Activated CD8-positive, alpha-beta T cell treated with anti-CD3 and anti-CD28 coated beads, Interleukin-2, amount 10 ng/mL, durations not matched to agents 7 days and 5 days (primary cell): ENCODE measurements at regions not wholly inside any gene's neighbourhood (a gene's known extent, or its start where the extent isn't known, plus 50 kb on each side); places are given as distances from the start of the nearest gene placed in this dataset.

ENCODE experiments used
- ATAC-seq: fragments of 150-1000 bp; cut with Tn5 transposase; one replicate; pipeline ENCODE4 v1.10.0; 2021; ENCODE audit warnings: moderate library complexity
- CTCF ChIA-PET: fragments of 350-600 bp; sonication (Branson Sonifier 250); formaldehyde crosslinking; loops from one replicate; lab custom pipeline; 2021; ENCODE audit warnings: antibody characterized with exemption; lab: Charles Lee
- POLR2A ChIA-PET: fragments of 350-600 bp; sonication (Branson Sonifier 250); formaldehyde crosslinking; loops from one replicate; lab custom pipeline; 2021; ENCODE audit warnings: antibody characterized with exemption; lab: Charles Lee
- DNase-seq: peaks from one replicate; pipeline ENCODE4 v3.0.0-alpha.2; 2020
- H3K27ac Mint-ChIP-seq: one replicate; pipeline ENCODE4 v1.8.0; 2021; ENCODE audit warnings: mild to moderate bottlenecking, mixed read lengths
- H3K27me3 Mint-ChIP-seq: one replicate; pipeline ENCODE4 v1.8.0; 2021; ENCODE audit warnings: low read depth, mixed read lengths
- H3K36me3 Mint-ChIP-seq: one replicate; pipeline ENCODE4 v1.8.0; 2021; ENCODE audit warnings: low read depth, mixed read lengths
- H3K4me1 Mint-ChIP-seq: one replicate; pipeline ENCODE4 v1.8.0; 2021; ENCODE audit warnings: low read depth, mixed read lengths
- H3K4me3 Mint-ChIP-seq: one replicate; pipeline ENCODE4 v1.8.0; 2021; ENCODE audit warnings: mild to moderate bottlenecking, mixed read lengths
- H3K9me3 Mint-ChIP-seq: one replicate; pipeline ENCODE4 v1.8.0; 2022; ENCODE audit warnings: mixed read lengths; ENCODE audit not compliant: insufficient read depth

- Mint-ChIP-seq H3K4me3 (no peak overlapping the region), H3K36me3 (no peaks in the 10 kb centered on the region), H3K9me3 (no peaks in the 10 kb centered on the region), H3K27me3 (no peaks in the 10 kb centered on the region), H3K4me1 (no peaks in the 10 kb centered on the region), H3K27ac (no peak overlapping the region)
- ChIA-PET CTCF (no interaction called here), POLR2A (no interaction called here)
- ATAC-seq = no peak
- no peak for DNase-seq
Measured at GRCh38 chr5:119840175-119840574, 210.8 kb downstream of the FAM170A start.

- Mint-ChIP-seq H3K4me3 (no peak overlapping the region), H3K36me3 (no peaks in the 10 kb centered on the region), H3K27ac (no peak overlapping the region), H3K4me1 (no peaks in the 10 kb centered on the region), H3K9me3 (no peaks in the 10 kb centered on the region), H3K27me3 (no peaks in the 10 kb centered on the region)
- ChIA-PET CTCF (no interaction called here), POLR2A (no interaction called here)
- DNase-seq (no peak), ATAC-seq (no peak)
Measured at GRCh38 chr5:119852140-119852539, 222.8 kb downstream of the FAM170A start.

- Mint-ChIP-seq H3K36me3 (no peaks in the 10 kb centered on the region), H3K4me3 (no peak overlapping the region), H3K9me3 (no peaks in the 10 kb centered on the region), H3K27ac (no peak overlapping the region), H3K4me1 (no peaks in the 10 kb centered on the region), H3K27me3 (no peaks in the 10 kb centered on the region)
- ChIA-PET CTCF (no interaction called here), POLR2A (no interaction called here)
- DNase-seq (no peak), ATAC-seq (no peak)
Measured at GRCh38 chr5:119860463-119860862, 231.1 kb downstream of the FAM170A start.

DNA sequence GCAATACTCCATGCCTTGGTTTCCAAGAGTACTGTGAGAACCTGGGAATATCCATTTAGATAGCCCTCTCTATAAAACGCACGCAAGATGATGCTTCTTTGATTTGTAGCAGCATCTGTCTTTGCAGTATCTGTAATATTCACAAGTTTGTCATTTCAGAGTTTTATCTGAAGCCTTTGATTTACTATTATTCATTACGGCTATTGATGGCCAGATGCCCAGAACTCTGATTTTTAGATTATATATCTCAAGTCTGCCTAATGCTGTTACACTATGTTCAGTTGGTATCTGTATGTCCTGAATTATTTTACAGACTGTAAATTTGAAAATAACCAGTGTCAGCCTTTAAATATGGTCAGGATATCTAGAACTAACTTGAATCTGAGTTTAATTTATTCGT lies 233.3 kb downstream of the FAM170A start:
- no peak for DNase-seq
- no peak overlapping the region for H3K27ac Mint-ChIP-seq
- H3K36me3 Mint-ChIP-seq = no peaks in the 10 kb centered on the region
- POLR2A ChIA-PET = no interaction called here
- CTCF ChIA-PET = no interaction called here
- no peaks in the 10 kb centered on the region for H3K9me3 Mint-ChIP-seq
- ATAC-seq = no peak
- no peaks in the 10 kb centered on the region for H3K4me1 Mint-ChIP-seq
- no peaks in the 10 kb centered on the region for H3K27me3 Mint-ChIP-seq
- H3K4me3 Mint-ChIP-seq = no peak overlapping the region

DNA sequence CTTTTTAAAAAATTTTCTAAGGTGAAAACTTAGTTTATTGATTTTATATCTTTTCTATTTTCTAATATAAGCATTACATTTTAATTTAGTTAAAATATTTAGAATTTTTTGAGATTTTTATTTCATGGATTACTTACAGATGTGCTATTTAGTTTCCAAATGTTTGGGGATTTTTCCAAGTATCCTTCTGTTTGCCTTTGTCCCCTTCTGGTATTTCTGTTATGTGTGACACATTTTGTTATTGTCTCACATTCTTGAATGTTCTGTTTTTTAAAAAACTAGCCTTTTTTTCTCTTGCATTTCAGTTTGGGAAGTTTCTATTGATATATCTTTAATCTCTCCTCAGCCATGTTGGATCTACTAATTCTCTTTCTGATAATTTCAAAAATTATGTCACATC lies 234.9 kb downstream of the FAM170A start:
- ATAC-seq (no peak), DNase-seq (no peak)
- H3K9me3 Mint-ChIP-seq = no peaks in the 10 kb centered on the region
- no peaks in the 10 kb centered on the region for H3K27me3 Mint-ChIP-seq
- H3K4me1 Mint-ChIP-seq = no peaks in the 10 kb centered on the region
- CTCF ChIA-PET = no interaction called here
- no peak overlapping the region for H3K27ac Mint-ChIP-seq
- H3K4me3 Mint-ChIP-seq = no peak overlapping the region
- H3K36me3 Mint-ChIP-seq = no peaks in the 10 kb centered on the region
- POLR2A ChIA-PET = no interaction called here

GRCh38 chr5:119873611-119874010 lies 244.3 kb downstream of the FAM170A start:
- ChIA-PET POLR2A (no interaction called here), CTCF (no interaction called here)
- Mint-ChIP-seq H3K36me3 (no peaks in the 10 kb centered on the region), H3K9me3 (no peaks in the 10 kb centered on the region), H3K4me3 (no peak overlapping the region), H3K27ac (no peak overlapping the region), H3K27me3 (no peaks in the 10 kb centered on the region), H3K4me1 (no peaks in the 10 kb centered on the region)
- ATAC-seq = no peak
- DNase-seq = no peak

- Mint-ChIP-seq H3K9me3 (no peaks in the 10 kb centered on the region), H3K27ac (no peak overlapping the region), H3K4me1 (no peaks in the 10 kb centered on the region), H3K4me3 (no peak overlapping the region), H3K27me3 (no peaks in the 10 kb centered on the region), H3K36me3 (no peaks in the 10 kb centered on the region)
- CTCF ChIA-PET = no interaction called here
- ATAC-seq (no peak), DNase-seq (no peak)
- POLR2A ChIA-PET = no interaction called here
Measured at GRCh38 chr5:119876522-119876921, 247.2 kb downstream of the FAM170A start.

- Mint-ChIP-seq H3K4me1 (no peaks in the 10 kb centered on the region), H3K4me3 (no peak overlapping the region), H3K36me3 (no peaks in the 10 kb centered on the region), H3K27ac (no peak overlapping the region), H3K9me3 (no peaks in the 10 kb centered on the region), H3K27me3 (no peaks in the 10 kb centered on the region)
- ChIA-PET POLR2A (no interaction called here), CTCF (no interaction called here)
- no peak for DNase-seq
- no peak for ATAC-seq
Measured at GRCh38 chr5:119878712-119879111, 249.4 kb downstream of the FAM170A start.

- Mint-ChIP-seq H3K27ac (no peak overlapping the region), H3K4me1 (no peaks in the 10 kb centered on the region), H3K27me3 (no peaks in the 10 kb centered on the region), H3K36me3 (no peaks in the 10 kb centered on the region), H3K9me3 (no peaks in the 10 kb centered on the region), H3K4me3 (no peak overlapping the region)
- ATAC-seq (no peak), DNase-seq (no peak)
- CTCF ChIA-PET = no interaction called here
- POLR2A ChIA-PET = no interaction called here
Measured at GRCh38 chr5:119879446-119879845, 250.1 kb downstream of the FAM170A start.

DNA sequence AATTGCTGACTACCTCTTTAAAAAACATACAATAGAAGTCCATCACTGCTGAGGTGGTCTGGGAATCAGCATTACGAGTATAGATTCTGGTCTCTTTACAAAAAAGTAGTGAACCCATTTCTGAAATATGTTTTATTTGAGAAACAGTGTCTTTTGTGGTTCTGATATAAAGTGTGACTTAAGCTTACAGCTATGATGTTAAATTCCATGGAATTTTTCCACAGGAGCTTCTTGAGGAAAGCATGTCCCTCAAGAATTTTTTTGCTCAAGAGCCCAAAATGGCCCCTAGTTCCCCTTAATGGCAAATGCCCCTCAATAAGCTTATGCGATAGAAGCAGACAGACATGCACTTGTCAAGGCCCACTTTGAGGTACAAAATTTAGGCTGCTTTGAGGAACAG lies 265.7 kb downstream of the FAM170A start:
- ChIA-PET CTCF (no interaction called here), POLR2A (no interaction called here)
- H3K36me3 Mint-ChIP-seq = no peaks in the 10 kb centered on the region
- no peak overlapping the region for H3K4me3 Mint-ChIP-seq
- no peak overlapping the region for H3K27ac Mint-ChIP-seq
- H3K4me1 Mint-ChIP-seq = no peaks in the 10 kb centered on the region
- H3K27me3 Mint-ChIP-seq = no peaks in the 10 kb centered on the region
- no peak for ATAC-seq
- no peaks in the 10 kb centered on the region for H3K9me3 Mint-ChIP-seq
- no peak for DNase-seq

DNA sequence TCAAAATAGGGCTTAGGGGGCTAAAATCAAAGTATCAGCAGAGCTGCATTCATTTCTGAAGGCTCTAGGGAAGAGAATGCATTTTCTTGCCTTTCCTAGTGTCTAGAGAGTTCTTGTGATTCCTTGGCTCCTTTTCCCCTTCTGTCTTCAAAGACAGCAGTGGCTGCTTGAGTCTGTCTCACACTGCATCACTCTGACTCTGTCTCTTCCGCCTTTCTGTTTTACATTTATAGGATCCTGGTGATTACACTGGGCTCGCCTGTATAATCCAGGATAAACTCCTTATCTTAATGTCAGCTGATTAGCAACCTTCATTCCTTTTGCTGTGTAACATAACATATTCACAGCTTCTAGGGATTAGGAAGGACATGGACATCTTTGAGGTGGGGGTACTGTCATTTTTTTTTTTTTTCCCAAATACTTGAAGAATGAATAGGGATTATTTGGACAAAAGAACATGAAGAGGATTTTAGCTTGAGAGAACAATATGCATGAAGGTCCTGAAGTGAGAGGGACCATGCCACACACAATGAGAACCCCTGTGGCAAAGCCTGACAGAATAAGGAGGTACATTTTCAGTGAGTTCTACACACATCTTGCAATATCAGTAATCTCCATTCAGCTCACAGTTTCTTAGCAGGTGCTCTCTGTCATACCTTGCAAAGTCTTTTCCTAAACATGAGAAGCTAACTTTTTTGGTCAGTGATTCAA lies 267.6 kb downstream of the FAM170A start:
- Mint-ChIP-seq H3K36me3 (no peaks in the 10 kb centered on the region), H3K27me3 (no peaks in the 10 kb centered on the region), H3K27ac (no peak overlapping the region), H3K4me1 (no peaks in the 10 kb centered on the region), H3K4me3 (no peak overlapping the region), H3K9me3 (no peaks in the 10 kb centered on the region)
- ATAC-seq (no peak), DNase-seq (no peak)
- CTCF ChIA-PET = interaction anchor here (0.6 kb wide), 1 partner anchor 1589 kb away, joined by 3 read pairs; no protein-coding TSS in a partner anchor
- POLR2A ChIA-PET = no interaction called here

DNA sequence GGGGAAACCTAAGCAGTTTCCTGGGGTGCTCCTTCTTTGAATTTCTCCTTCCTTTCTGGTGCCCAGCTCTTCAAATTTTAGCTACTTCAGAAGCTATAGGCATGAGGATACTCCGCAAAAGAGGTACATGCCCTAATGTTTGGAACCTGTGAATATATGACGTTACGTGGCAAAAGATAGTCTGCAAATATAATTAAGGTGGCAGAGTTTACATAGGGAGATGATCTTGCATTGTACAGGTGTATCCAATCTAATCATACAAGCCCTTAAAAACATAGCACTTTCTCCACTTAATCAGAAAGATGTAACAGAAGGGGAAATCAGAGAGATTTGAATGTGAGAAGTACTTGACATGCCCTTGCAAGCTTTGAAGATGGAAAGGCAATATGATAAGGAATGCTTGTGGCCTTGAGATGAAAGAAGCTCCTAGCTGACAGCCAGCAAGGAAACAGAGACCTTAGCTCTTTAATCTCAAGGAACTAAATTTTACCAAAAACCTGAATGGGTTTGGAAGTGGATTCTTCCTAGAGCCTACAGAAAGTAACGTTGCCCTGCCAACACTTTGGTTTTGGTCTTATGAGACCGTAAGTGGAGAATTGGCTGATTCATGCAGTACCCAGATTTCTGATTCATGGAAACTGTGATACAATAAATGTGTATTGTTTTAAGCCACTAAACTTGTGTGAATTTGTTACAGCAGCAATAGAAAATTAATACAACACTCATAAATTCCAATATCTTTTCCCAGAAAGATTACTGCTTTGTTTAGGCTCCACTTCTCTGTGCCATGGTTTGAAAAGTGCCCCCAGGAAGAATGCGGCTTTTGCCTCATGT lies 268.4 kb downstream of the FAM170A start:
- DNase-seq = no peak
- ATAC-seq = no peak
- Mint-ChIP-seq H3K27me3 (no peaks in the 10 kb centered on the region), H3K27ac (no peak overlapping the region), H3K9me3 (no peaks in the 10 kb centered on the region), H3K4me3 (no peak overlapping the region), H3K4me1 (no peaks in the 10 kb centered on the region), H3K36me3 (no peaks in the 10 kb centered on the region)
- POLR2A ChIA-PET = no interaction called here
- CTCF ChIA-PET = interaction anchor here (0.6 kb wide), 1 partner anchor 1588 kb away, joined by 3 read pairs; no protein-coding TSS in a partner anchor
